Hepatocyte (in vitro differentiated cells): ENCODE measurements at regions not wholly inside any gene's neighbourhood (a gene's known extent, or its start where the extent isn't known, plus 50 kb on each side); places are given as distances from the start of the nearest gene placed in this dataset.

Experiments
- DNase-seq: peaks from one replicate; pipeline ENCODE4 v3.0.0-alpha.2; 2016; ENCODE audit warnings: low spot score
- H2AFZ ChIP-seq: fragments of 200-600 bp; sonication (generic); 2 replicates; pipeline ENCODE4 v1.6.0; 2016; ENCODE audit warnings: antibody characterized with exemption, mild to moderate bottlenecking
- H3K27ac ChIP-seq: fragments of 200-600 bp; sonication (generic); 2 replicates; pipeline ENCODE4 v1.5.1; 2016; ENCODE audit warnings: mild to moderate bottlenecking
- H3K27me3 ChIP-seq: fragments of 200-600 bp; sonication (generic); 2 replicates; pipeline ENCODE4 v1.6.1; 2016
- H3K36me3 ChIP-seq: fragments of 200-600 bp; sonication (generic); replicated peaks from 2 replicates; pipeline ENCODE4 v1.5.1; 2016; ENCODE audit warnings: low read depth; ENCODE audit not compliant: insufficient read depth
- H3K4me1 ChIP-seq: fragments of 200-600 bp; sonication (generic); 2 replicates; pipeline ENCODE4 v1.5.1; 2016; ENCODE audit warnings: mild to moderate bottlenecking, moderate library complexity; ENCODE audit not compliant: insufficient read depth
- H3K4me2 ChIP-seq: fragments of 200-600 bp; sonication (generic); 2 replicates; pipeline ENCODE4 v1.6.0; 2016
- H3K4me3 ChIP-seq: fragments of 200-600 bp; sonication (generic); 2 replicates; pipeline ENCODE4 v1.5.1; 2016; ENCODE audit warnings: mild to moderate bottlenecking
- H3K79me2 ChIP-seq: fragments of 200-600 bp; sonication (generic); 2 replicates; pipeline ENCODE4 v1.6.0; 2017; ENCODE audit warnings: mild to moderate bottlenecking
- H3K9me2 ChIP-seq: fragments of 200-600 bp; sonication (generic); replicated peaks from 2 replicates; pipeline ENCODE4 v1.6.0; 2017; ENCODE audit warnings: mild to moderate bottlenecking; ENCODE audit not compliant: insufficient read depth
- H3K9me3 ChIP-seq: fragments of 200-600 bp; sonication (generic); 2 replicates; pipeline ENCODE4 v1.5.1; 2016; ENCODE audit warnings: low read depth, mild to moderate bottlenecking
- H4K20me1 ChIP-seq: fragments of 200-600 bp; sonication (generic); 2 replicates; pipeline ENCODE4 v1.6.0; 2016; ENCODE audit warnings: mild to moderate bottlenecking; ENCODE audit not compliant: insufficient read depth, poor library complexity, severe bottlenecking
- CTCF ChIP-seq: fragments of 200-600 bp; sonication (generic); IDR thresholded peaks from 2 replicates; pipeline ENCODE4 v1.5.1; 2016; ENCODE audit warnings: antibody characterized with exemption, mild to moderate bottlenecking; ENCODE audit not compliant: poor library complexity
- EZH2 ChIP-seq: fragments of 200-600 bp; sonication (generic); IDR thresholded peaks from 2 replicates; pipeline ENCODE4 v1.6.1; 2016; ENCODE audit warnings: antibody characterized with exemption, mild to moderate bottlenecking, borderline replicate concordance
- EZH2phosphoT487 ChIP-seq: fragments of 200-600 bp; sonication (generic); IDR thresholded peaks from one replicate; pipeline ENCODE4 v1.6.1; 2018; ENCODE audit warnings: antibody characterized with exemption, mild to moderate bottlenecking, low read depth, moderate library complexity; ENCODE audit not compliant: unreplicated experiment, severe bottlenecking
- WGBS: methylation state at CpG from one replicate; pipeline ENCODE4 v1.1.6; 2016; ENCODE audit warnings: low lambda C conversion rate; ENCODE audit errors: missing lambda C conversion rate; 5-methylcytosine and 5-hydroxymethylcytosine counted together

GRCh38 chr18:5673616-5674015 lies 129.8 kb upstream of the EPB41L3 start:
- no peak overlapping the region for H3K4me3 ChIP-seq
- H4K20me1 ChIP-seq = no peaks in the 10 kb centered on the region
- H2AFZ ChIP-seq = no peak overlapping the region
- DNase-seq = no peak
- H3K4me2 ChIP-seq = no peak overlapping the region
- no peaks in the 10 kb centered on the region for H3K9me2 ChIP-seq
- WGBS = 83% methylated on average over 2 of the region's 2 CpGs
- H3K79me2 ChIP-seq = no peaks in the 10 kb centered on the region
- TF ChIP-seq CTCF = no peak
- TF ChIP-seq EZH2phosphoT487 = no peak
- no peak for TF ChIP-seq EZH2
- no peaks in the 10 kb centered on the region for H3K36me3 ChIP-seq
- H3K9me3 ChIP-seq = no peaks in the 10 kb centered on the region
- no peaks in the 10 kb centered on the region for H3K27me3 ChIP-seq
- no peaks in the 10 kb centered on the region for H3K4me1 ChIP-seq
- no peak overlapping the region for H3K27ac ChIP-seq

DNA sequence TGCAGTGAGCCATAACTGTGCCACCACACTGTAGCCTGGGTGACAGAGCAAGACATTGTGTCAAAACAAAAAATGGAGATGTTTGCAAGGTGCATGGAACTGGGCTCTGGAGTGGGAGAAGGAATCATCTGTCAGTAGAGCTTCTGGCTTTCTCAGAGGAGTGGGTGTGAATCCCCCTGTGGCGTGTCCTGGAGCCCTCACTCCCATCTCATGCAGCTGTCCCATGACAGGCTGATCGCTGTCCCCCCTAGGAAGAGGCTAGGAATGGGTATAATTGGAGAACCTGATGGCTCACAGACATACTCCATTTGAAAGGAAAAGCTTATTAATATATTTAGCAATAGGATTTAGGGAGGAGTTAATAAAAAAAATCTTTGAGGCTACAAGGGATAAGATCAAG lies 125.8 kb upstream of the EPB41L3 start:
- Histone ChIP-seq H3K27ac (no peak overlapping the region), H4K20me1 (no peaks in the 10 kb centered on the region), H3K27me3 (no peaks in the 10 kb centered on the region), H3K4me1 (no peaks in the 10 kb centered on the region), H3K4me3 (no peak overlapping the region), H3K9me2 (no peaks in the 10 kb centered on the region), H3K9me3 (no peaks in the 10 kb centered on the region), H3K4me2 (no peak overlapping the region), H3K36me3 (no peaks in the 10 kb centered on the region), H3K79me2 (no peaks in the 10 kb centered on the region), H2AFZ (no peak overlapping the region)
- no peak for DNase-seq
- TF ChIP-seq EZH2 = no peak
- no peak for TF ChIP-seq EZH2phosphoT487
- TF ChIP-seq CTCF = no peak
- 94% methylated on average over 2 of the region's 2 CpGs for WGBS

DNA sequence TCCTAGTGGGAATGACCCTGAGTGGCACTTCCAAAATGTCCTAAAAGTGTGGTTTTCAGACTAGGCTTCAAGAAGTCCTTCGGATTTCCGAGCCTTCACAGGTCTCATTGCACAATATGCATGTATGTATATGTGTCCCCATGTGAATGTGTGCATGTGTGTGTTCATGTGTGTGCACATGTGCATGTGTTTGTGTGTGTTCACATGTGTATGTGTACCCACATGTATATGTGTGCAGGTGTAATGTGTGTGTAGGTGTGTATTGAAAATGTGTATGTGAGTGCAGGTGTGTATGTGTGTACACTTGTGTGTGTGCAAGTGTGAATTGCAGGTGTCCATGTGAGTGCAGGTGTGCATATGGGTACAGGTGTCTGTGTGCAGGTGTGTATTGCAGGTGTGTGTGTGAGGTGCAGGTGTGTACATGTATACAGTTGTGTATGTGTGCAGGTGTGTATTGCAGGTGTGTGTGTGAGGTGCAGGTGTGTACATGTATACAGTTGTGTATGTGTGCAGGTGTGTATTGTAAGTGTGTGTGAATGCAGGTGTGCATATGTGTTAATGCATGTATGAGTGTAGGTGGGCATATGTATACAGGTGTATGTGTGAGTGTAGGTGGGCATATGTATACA lies 124.4 kb upstream of the EPB41L3 start:
- H3K9me2 ChIP-seq = no peaks in the 10 kb centered on the region
- no peaks in the 10 kb centered on the region for H3K36me3 ChIP-seq
- no peaks in the 10 kb centered on the region for H3K79me2 ChIP-seq
- no peak for DNase-seq
- no peaks in the 10 kb centered on the region for H3K9me3 ChIP-seq
- TF ChIP-seq EZH2phosphoT487 = no peak
- no peak for TF ChIP-seq CTCF
- TF ChIP-seq EZH2 = no peak
- H3K4me2 ChIP-seq = no peak overlapping the region
- no peak overlapping the region for H2AFZ ChIP-seq
- no peak overlapping the region for H3K27ac ChIP-seq
- H3K4me3 ChIP-seq = no peak overlapping the region
- no peaks in the 10 kb centered on the region for H3K4me1 ChIP-seq
- H4K20me1 ChIP-seq = no peaks in the 10 kb centered on the region
- WGBS = 45% methylated on average over 2 of the region's 2 CpGs
- H3K27me3 ChIP-seq = no peaks in the 10 kb centered on the region

GRCh38 chr18:5667356-5667755 lies 123.6 kb upstream of the EPB41L3 start:
- H4K20me1 ChIP-seq = no peaks in the 10 kb centered on the region
- DNase-seq = no peak
- no peaks in the 10 kb centered on the region for H3K9me3 ChIP-seq
- no peak overlapping the region for H3K4me2 ChIP-seq
- no peak overlapping the region for H2AFZ ChIP-seq
- no peaks in the 10 kb centered on the region for H3K36me3 ChIP-seq
- no peaks in the 10 kb centered on the region for H3K27me3 ChIP-seq
- TF ChIP-seq CTCF = no peak
- no peak for TF ChIP-seq EZH2phosphoT487
- TF ChIP-seq EZH2 = no peak
- WGBS = 93% methylated on average over 3 of the region's 3 CpGs
- no peaks in the 10 kb centered on the region for H3K9me2 ChIP-seq
- H3K79me2 ChIP-seq = no peaks in the 10 kb centered on the region
- no peak overlapping the region for H3K4me3 ChIP-seq
- H3K27ac ChIP-seq = no peak overlapping the region
- H3K4me1 ChIP-seq = no peaks in the 10 kb centered on the region
